Mammary epithelial cell (primary cell): ENCODE measurements at regions not wholly inside any gene's neighbourhood (a gene's known extent, or its start where the extent isn't known, plus 50 kb on each side); places are given as distances from the start of the nearest gene placed in this dataset.

ENCODE experiments used
- CTCF ChIP-seq, 2 donors: IDR thresholded peaks in 1 of 2; conservative IDR thresholded peaks in 1 of 2; 2 replicates each; pipeline ENCODE4 v1.5.1; 2011 to 2012; ENCODE audit warnings: inconsistent platforms in 2 of 2, low read length in 2 of 2, mild to moderate bottlenecking in 2 of 2, control low read depth in 1 of 2, low read depth in 1 of 2; ENCODE audit not compliant: insufficient read depth in 1 of 2; ENCODE audit errors: extremely low read depth in 1 of 2
- EZH2 ChIP-seq: IDR thresholded peaks from 2 replicates; pipeline ENCODE4 v1.6.1; 2012; ENCODE audit warnings: low read length, inconsistent platforms, borderline replicate concordance

GRCh38 chr19:16016226-16017137 is 59.8 kb upstream of the TPM4 start:
- TF ChIP-seq CTCF (conservative IDR thresholded peaks at IDR 0.05 in 1 of 2, IDR thresholded peaks at IDR 0.05 in 1 of 2; ENCODE audit: extremely low read depth in 1 of 2, insufficient read depth in 1 of 2, low read depth in 1 of 2, low read length in 2 of 2) (no peak), EZH2 (no peak)
